Spleen (tissue), 7 donors: ENCODE measurements at regions not wholly inside any gene's neighbourhood (a gene's known extent, or its start where the extent isn't known, plus 50 kb on each side); places are given as distances from the start of the nearest gene placed in this dataset.

ENCODE experiments used
- CTCF ChIP-seq, 11 experiments: fragments of 200-600 bp in 7 of 11; fragments of 450-650 bp in 4 of 11; sonication (generic) in 4 of 11; IDR thresholded peaks in 8 of 11; conservative IDR thresholded peaks in 3 of 11; 1 replicate in 7 of 11; 2 replicates in 4 of 11; pipeline versions ENCODE4 v1.4.0 to v1.8.0; 2016 to 2021; ENCODE audit warnings: antibody characterized with exemption in 11 of 11, inconsistent platforms in 4 of 11, mild to moderate bottlenecking in 1 of 11
- POLR2A ChIP-seq, 3 donors: fragments of 450-650 bp; IDR thresholded peaks; one replicate each; pipeline ENCODE4 v1.5.1; 2017; ENCODE audit warnings: antibody characterized with exemption in 3 of 3, mild to moderate bottlenecking in 1 of 3
- donor health status: DM: no; HTN: no; CAD: no; lungs with moderate emphysema.
- donor health status: DM: no; HTN: no; CAD: no.
- donor health status: DM: no; HTN: no; CAD: no.

- no peak for TF ChIP-seq CTCF (IDR thresholded peaks at IDR 0.05 in 8 of 11, conservative IDR thresholded peaks at IDR 0.05 in 3 of 11)
- no peak for TF ChIP-seq POLR2A (IDR thresholded peaks at IDR 0.05)
Measured at GRCh38 chr12:65524666-65525065, 246.2 kb downstream of the MSRB3 start.
